ENCODE measurements at regions not wholly inside any gene's neighbourhood (a gene's known extent, or its start where the extent isn't known, plus 50 kb on each side); places are given as distances from the start of the nearest gene placed in this dataset.
"Not testable (repeated sequence)": the region's sequence is repeated elsewhere in the genome, so short reads cannot be mapped to it uniquely, and the experiment has no call there.

- H3K36me3 Mint-ChIP-seq; H3K9me3 Mint-ChIP-seq; ATAC-seq; H3K27ac ChIP-seq (ENCODE audit: low read depth, low read length); H3K4me1 Mint-ChIP-seq; POLR2A ChIA-PET; H3K27ac Mint-ChIP-seq; H3K36me3 ChIP-seq (ENCODE audit: control insufficient read depth in 2 of 3, insufficient read depth in 3 of 3, low read length in 3 of 3); H3K27me3 ChIP-seq (ENCODE audit: control insufficient read depth in 2 of 2, insufficient read depth in 2 of 2, low read length in 2 of 2); intact Hi-C loops (cut with micrococcal nuclease); H3K27me3 Mint-ChIP-seq; H3K9me3 ChIP-seq (ENCODE audit: control insufficient read depth in 2 of 3, low read length in 3 of 3); CTCF ChIA-PET; H3K4me3 ChIP-seq (ENCODE audit: low read length); H3K4me1 ChIP-seq (ENCODE audit: control insufficient read depth in 2 of 2, insufficient read depth in 2 of 2, low read length in 2 of 2); DNase-seq; H3K4me3 Mint-ChIP-seq: not testable (repeated sequence)
Measured at GRCh38 chr1:73827283-73827682, 370.7 kb downstream of the LRRIQ3 start.

- Histone ChIP-seq H3K4me1 (ENCODE audit: control insufficient read depth in 2 of 2, insufficient read depth in 2 of 2, low read length in 2 of 2) (no peaks in the 10 kb centered on the region), H3K9me3 (ENCODE audit: control insufficient read depth in 2 of 3, low read length in 3 of 3) (no peaks in the 10 kb centered on the region), H3K4me3 (ENCODE audit: low read length) (no peak overlapping the region), H3K27ac (ENCODE audit: low read depth, low read length) (no peak overlapping the region), H3K36me3 (ENCODE audit: control insufficient read depth in 2 of 3, insufficient read depth in 3 of 3, low read length in 3 of 3) (no peaks in the 10 kb centered on the region), H3K27me3 (ENCODE audit: control insufficient read depth in 2 of 2, insufficient read depth in 2 of 2, low read length in 2 of 2) (no peaks in the 10 kb centered on the region)
- Mint-ChIP-seq H3K4me3 (no peak overlapping the region), H3K27me3 (no peaks in the 10 kb centered on the region), H3K27ac (no peak overlapping the region), H3K36me3 (no peaks in the 10 kb centered on the region), H3K9me3 (peaks cover 0 to 7% (median 0%) of the 10 kb centered on the region in 11 donors), H3K4me1 (no peaks in the 10 kb centered on the region)
- CTCF ChIA-PET: no interaction called here
- no peak for ATAC-seq
- no peak for DNase-seq
- POLR2A ChIA-PET: no interaction called here
- intact Hi-C loops (cut with micrococcal nuclease): no loop called here
Measured at GRCh38 chr1:73824065-73824464, 373.9 kb downstream of the LRRIQ3 start.

- Histone ChIP-seq H3K27ac (ENCODE audit: low read depth, low read length) (no peak overlapping the region), H3K36me3 (ENCODE audit: control insufficient read depth in 2 of 3, insufficient read depth in 3 of 3, low read length in 3 of 3) (no peaks in the 10 kb centered on the region), H3K27me3 (ENCODE audit: control insufficient read depth in 2 of 2, insufficient read depth in 2 of 2, low read length in 2 of 2) (no peaks in the 10 kb centered on the region), H3K4me1 (ENCODE audit: control insufficient read depth in 2 of 2, insufficient read depth in 2 of 2, low read length in 2 of 2) (no peaks in the 10 kb centered on the region), H3K9me3 (ENCODE audit: control insufficient read depth in 2 of 3, low read length in 3 of 3) (no peaks in the 10 kb centered on the region), H3K4me3 (ENCODE audit: low read length) (no peak overlapping the region)
- Mint-ChIP-seq H3K4me3 (no peak overlapping the region), H3K4me1 (no peaks in the 10 kb centered on the region), H3K9me3 (peaks cover 0 to 10% (median 3%) of the 10 kb centered on the region in 11 donors), H3K27me3 (no peaks in the 10 kb centered on the region), H3K27ac (no peak overlapping the region), H3K36me3 (no peaks in the 10 kb centered on the region)
- ATAC-seq (no peak), DNase-seq (no peak)
- ChIA-PET POLR2A (no interaction called here), CTCF (no interaction called here)
- intact Hi-C loops (cut with micrococcal nuclease): no loop called here
Measured at GRCh38 chr1:73821520-73821919, 376.5 kb downstream of the LRRIQ3 start.

GRCh38 chr1:73820843-73821242 is 377.1 kb downstream of the LRRIQ3 start:
- ATAC-seq (no peak), DNase-seq (no peak)
- ChIA-PET POLR2A (no interaction called here), CTCF (no interaction called here)
- intact Hi-C loops (cut with micrococcal nuclease): no loop called here
- H3K9me3 ChIP-seq (ENCODE audit: control insufficient read depth in 2 of 3, low read length in 3 of 3): no peaks in the 10 kb centered on the region
- H3K27me3 Mint-ChIP-seq: no peaks in the 10 kb centered on the region
- no peaks in the 10 kb centered on the region for H3K4me1 ChIP-seq (ENCODE audit: control insufficient read depth in 2 of 2, insufficient read depth in 2 of 2, low read length in 2 of 2)
- no peaks in the 10 kb centered on the region for H3K36me3 Mint-ChIP-seq
- no peak overlapping the region for H3K4me3 Mint-ChIP-seq
- no peak overlapping the region for H3K27ac ChIP-seq (ENCODE audit: low read depth, low read length)
- H3K27me3 ChIP-seq (ENCODE audit: control insufficient read depth in 2 of 2, insufficient read depth in 2 of 2, low read length in 2 of 2): no peaks in the 10 kb centered on the region
- no peak overlapping the region for H3K27ac Mint-ChIP-seq
- no peaks in the 10 kb centered on the region for H3K36me3 ChIP-seq (ENCODE audit: control insufficient read depth in 2 of 3, insufficient read depth in 3 of 3, low read length in 3 of 3)
- H3K4me1 Mint-ChIP-seq: no peaks in the 10 kb centered on the region
- no peak overlapping the region for H3K4me3 ChIP-seq (ENCODE audit: low read length)
- peaks cover 0 to 15% (median 3%) of the 10 kb centered on the region in 11 donors for H3K9me3 Mint-ChIP-seq

- no peaks in the 10 kb centered on the region for H3K4me1 Mint-ChIP-seq
- POLR2A ChIA-PET: no interaction called here
- H3K4me3 ChIP-seq (ENCODE audit: low read length): no peak overlapping the region
Measured at GRCh38 chr1:73813716-73814115, 384.3 kb downstream of the LRRIQ3 start.

GRCh38 chr1:73813236-73813635 is 384.7 kb downstream of the LRRIQ3 start:
- intact Hi-C loops (cut with micrococcal nuclease): no loop called here
- H3K27ac ChIP-seq (ENCODE audit: low read depth, low read length): no peak overlapping the region
- H3K36me3 ChIP-seq (ENCODE audit: control insufficient read depth in 2 of 3, insufficient read depth in 3 of 3, low read length in 3 of 3): no peaks in the 10 kb centered on the region
- H3K4me1 ChIP-seq (ENCODE audit: control insufficient read depth in 2 of 2, insufficient read depth in 2 of 2, low read length in 2 of 2): no peaks in the 10 kb centered on the region
- no peak for DNase-seq
- Mint-ChIP-seq H3K4me1 (no peaks in the 10 kb centered on the region), H3K27me3 (no peaks in the 10 kb centered on the region), H3K4me3 (no peak overlapping the region), H3K36me3 (no peaks in the 10 kb centered on the region), H3K27ac (no peak overlapping the region), H3K9me3 (peaks cover 0 to 30% (median 6%) of the 10 kb centered on the region in 11 donors)
- no peak for ATAC-seq
- ChIA-PET CTCF (no interaction called here), POLR2A (no interaction called here)
- H3K4me3 ChIP-seq (ENCODE audit: low read length): no peak overlapping the region
- H3K9me3 ChIP-seq (ENCODE audit: control insufficient read depth in 2 of 3, low read length in 3 of 3): no peaks in the 10 kb centered on the region
- no peaks in the 10 kb centered on the region for H3K27me3 ChIP-seq (ENCODE audit: control insufficient read depth in 2 of 2, insufficient read depth in 2 of 2, low read length in 2 of 2)

More at GRCh38 chr1:73813716-73814115, 384.3 kb downstream of the LRRIQ3 start:
- intact Hi-C loops (cut with micrococcal nuclease): no loop called here
- no peak overlapping the region for H3K27ac Mint-ChIP-seq
- H3K4me1 ChIP-seq (ENCODE audit: control insufficient read depth in 2 of 2, insufficient read depth in 2 of 2, low read length in 2 of 2): no peaks in the 10 kb centered on the region
- no peaks in the 10 kb centered on the region for H3K27me3 ChIP-seq (ENCODE audit: control insufficient read depth in 2 of 2, insufficient read depth in 2 of 2, low read length in 2 of 2)
- H3K36me3 Mint-ChIP-seq: no peaks in the 10 kb centered on the region
- H3K9me3 Mint-ChIP-seq: peaks cover 0 to 30% (median 6%) of the 10 kb centered on the region in 11 donors
- no peak overlapping the region for H3K4me3 Mint-ChIP-seq
- CTCF ChIA-PET: no interaction called here
- no peaks in the 10 kb centered on the region for H3K9me3 ChIP-seq (ENCODE audit: control insufficient read depth in 2 of 3, low read length in 3 of 3)
- H3K36me3 ChIP-seq (ENCODE audit: control insufficient read depth in 2 of 3, insufficient read depth in 3 of 3, low read length in 3 of 3): no peaks in the 10 kb centered on the region
- H3K27ac ChIP-seq (ENCODE audit: low read depth, low read length): no peak overlapping the region
- DNase-seq (no peak), ATAC-seq (no peak)
- no peaks in the 10 kb centered on the region for H3K27me3 Mint-ChIP-seq

- ATAC-seq (no peak), DNase-seq (no peak)
- no peaks in the 10 kb centered on the region for H3K4me1 Mint-ChIP-seq
- ChIA-PET POLR2A (no interaction called here), CTCF (no interaction called here)
- H3K9me3 Mint-ChIP-seq: peaks cover 0 to 30% (median 5%) of the 10 kb centered on the region in 11 donors
- Histone ChIP-seq H3K4me1 (ENCODE audit: control insufficient read depth in 2 of 2, insufficient read depth in 2 of 2, low read length in 2 of 2) (no peaks in the 10 kb centered on the region), H3K9me3 (ENCODE audit: control insufficient read depth in 2 of 3, low read length in 3 of 3) (no peaks in the 10 kb centered on the region), H3K27me3 (ENCODE audit: control insufficient read depth in 2 of 2, insufficient read depth in 2 of 2, low read length in 2 of 2) (no peaks in the 10 kb centered on the region), H3K4me3 (ENCODE audit: low read length) (no peak overlapping the region), H3K27ac (ENCODE audit: low read depth, low read length) (no peak overlapping the region), H3K36me3 (ENCODE audit: control insufficient read depth in 2 of 3, insufficient read depth in 3 of 3, low read length in 3 of 3) (no peaks in the 10 kb centered on the region)
- H3K36me3 Mint-ChIP-seq: no peaks in the 10 kb centered on the region
- no peak overlapping the region for H3K4me3 Mint-ChIP-seq
- no peak overlapping the region for H3K27ac Mint-ChIP-seq
- intact Hi-C loops (cut with micrococcal nuclease): no loop called here
- H3K27me3 Mint-ChIP-seq: no peaks in the 10 kb centered on the region
Measured at GRCh38 chr1:73811798-73812197, 386.2 kb downstream of the LRRIQ3 start.
